ENCODE measurements at regions not wholly inside any gene's neighbourhood (a gene's known extent, or its start where the extent isn't known, plus 50 kb on each side); places are given as distances from the start of the nearest gene placed in this dataset.

DNA sequence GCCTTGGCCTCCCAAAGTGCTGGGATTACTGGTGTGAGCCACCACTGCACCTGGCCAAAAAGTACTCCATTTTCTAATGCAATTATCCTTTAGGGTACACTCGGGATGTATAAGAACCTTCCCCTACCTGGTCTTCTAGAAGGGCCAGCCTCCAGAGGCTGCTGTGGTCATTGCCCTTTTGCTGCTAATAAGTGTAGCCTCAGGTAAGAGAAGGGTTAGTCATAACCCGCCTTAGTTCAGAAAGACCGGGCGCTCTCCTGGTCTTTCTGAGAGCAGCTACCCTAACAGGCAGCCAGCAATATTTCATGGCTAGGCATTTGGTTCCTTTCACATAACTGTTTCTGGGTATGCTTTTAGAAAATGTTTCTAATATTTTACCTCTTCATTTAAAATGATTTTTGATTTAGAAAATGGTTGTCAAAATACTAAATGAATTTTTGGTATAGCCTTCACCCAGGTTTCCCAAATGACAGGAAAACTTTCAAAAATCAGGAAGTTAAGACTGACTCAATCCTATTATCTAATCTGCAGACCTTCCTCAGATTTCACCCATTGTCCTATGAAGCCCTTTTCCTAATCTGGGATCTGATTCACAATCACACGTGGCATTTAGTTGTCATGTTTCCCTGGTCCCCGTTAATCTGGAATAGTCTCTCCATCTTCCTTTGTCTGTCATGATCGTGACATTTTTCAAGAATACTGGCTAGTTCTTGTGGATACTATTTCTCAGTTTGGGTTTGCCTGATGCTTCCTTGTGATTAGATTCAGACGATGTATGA lies 479.0 kb downstream of the SIPA1L2 start:
- TF ChIP-seq ZFX (IDR thresholded peaks at IDR 0.05) (no peak), CTCF (conservative IDR thresholded peaks at IDR 0.05) (no peak)
- no peak overlapping the region for H3K27ac ChIP-seq

DNA sequence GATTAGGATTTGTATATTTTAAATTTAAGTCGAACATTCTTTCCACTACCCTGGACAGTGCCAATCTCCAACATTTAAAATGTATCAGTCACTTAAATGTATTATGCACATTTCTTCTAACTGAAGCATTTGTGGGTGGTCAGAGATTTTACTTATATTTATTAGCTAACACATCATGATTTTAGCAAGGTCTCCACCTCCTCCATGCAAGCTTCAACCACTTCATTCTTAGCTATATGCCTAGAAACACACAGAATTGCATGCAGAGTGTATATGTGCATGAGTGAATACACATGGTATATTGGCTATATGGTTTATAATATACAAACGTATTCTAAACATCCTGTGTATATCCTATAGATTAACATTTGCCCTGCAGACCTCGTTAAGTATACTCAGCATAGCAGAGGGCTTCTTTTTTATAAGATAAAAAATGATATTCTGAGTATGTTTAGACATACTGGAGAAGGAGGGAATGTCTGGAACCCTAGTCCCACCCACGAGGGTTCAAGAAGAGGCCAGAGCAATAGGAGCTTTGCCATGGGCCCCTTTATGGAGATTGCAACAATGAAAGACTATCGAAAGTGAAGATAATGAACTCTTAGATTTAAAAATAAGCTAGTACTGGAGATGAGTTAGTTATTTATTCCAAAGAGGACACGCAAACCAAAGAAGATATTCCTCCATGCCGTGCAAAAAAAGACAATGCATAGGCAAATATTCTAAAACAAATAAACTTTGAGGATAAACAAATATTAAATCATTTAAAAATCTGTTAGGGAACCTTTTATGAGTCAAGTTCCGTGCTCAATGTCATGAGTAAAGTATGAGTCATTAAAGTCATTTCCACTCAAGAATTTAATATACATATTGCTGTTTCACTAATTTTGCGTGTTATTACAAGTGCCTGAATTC lies 480.4 kb downstream of the SIPA1L2 start:
- H3K27ac ChIP-seq = no peak overlapping the region

DNA sequence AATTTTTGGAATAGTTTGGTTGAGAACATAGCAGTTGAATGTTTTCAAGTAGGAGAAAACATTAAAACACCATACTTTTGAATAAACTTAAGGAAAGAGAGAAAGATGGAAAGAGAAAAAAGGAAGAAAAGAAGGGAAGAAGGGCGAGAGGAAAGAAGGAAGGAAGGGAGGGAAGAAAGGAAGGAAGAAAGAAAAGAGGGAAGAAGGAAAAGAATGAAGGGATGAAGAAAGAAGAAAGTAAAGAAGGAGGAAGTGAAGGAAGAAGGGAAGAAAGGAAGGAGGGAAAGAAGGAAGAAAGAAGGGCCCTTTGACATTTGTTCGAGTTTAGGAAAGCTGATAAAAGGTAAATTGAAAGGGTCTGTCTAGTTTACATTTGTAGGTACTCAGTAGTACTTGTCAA lies 482.7 kb downstream of the SIPA1L2 start:
- H3K27ac ChIP-seq = no peak overlapping the region
- TF ChIP-seq ZFX (IDR thresholded peaks at IDR 0.05) (no peak), CTCF (conservative IDR thresholded peaks at IDR 0.05) (no peak)

More for the DNA sequence above, 480.4 kb downstream of the SIPA1L2 start:
- no peak for TF ChIP-seq ZFX (IDR thresholded peaks at IDR 0.05)
- no peak for TF ChIP-seq CTCF (conservative IDR thresholded peaks at IDR 0.05)

DNA sequence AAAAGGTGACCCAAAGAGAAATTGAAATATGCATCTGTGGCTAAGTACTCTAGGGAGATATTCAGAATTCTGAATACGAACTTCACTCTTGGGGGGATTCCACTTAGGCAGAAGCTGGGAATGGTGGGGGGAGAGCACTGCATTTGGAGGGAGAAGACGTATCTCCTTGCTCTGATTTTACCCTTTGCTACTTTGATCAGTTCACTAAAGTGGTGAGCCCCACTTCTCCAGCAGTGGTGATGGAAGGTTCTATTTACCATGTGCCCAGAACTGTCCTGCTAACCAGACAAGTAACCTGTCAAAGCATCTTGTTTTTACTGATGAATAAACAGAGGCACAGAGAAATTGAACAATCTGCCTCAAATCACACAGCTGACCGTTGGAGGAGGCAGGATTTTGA lies 483.4 kb downstream of the SIPA1L2 start:
- no peak overlapping the region for H3K27ac ChIP-seq
- no peak for TF ChIP-seq ZFX (IDR thresholded peaks at IDR 0.05)

- H3K27ac ChIP-seq = no peak overlapping the region
- TF ChIP-seq ZFX (IDR thresholded peaks at IDR 0.05) (no peak), CTCF (conservative IDR thresholded peaks at IDR 0.05) (no peak)
Measured at GRCh38 chr1:232145768-232146167, 484.2 kb downstream of the SIPA1L2 start.

DNA sequence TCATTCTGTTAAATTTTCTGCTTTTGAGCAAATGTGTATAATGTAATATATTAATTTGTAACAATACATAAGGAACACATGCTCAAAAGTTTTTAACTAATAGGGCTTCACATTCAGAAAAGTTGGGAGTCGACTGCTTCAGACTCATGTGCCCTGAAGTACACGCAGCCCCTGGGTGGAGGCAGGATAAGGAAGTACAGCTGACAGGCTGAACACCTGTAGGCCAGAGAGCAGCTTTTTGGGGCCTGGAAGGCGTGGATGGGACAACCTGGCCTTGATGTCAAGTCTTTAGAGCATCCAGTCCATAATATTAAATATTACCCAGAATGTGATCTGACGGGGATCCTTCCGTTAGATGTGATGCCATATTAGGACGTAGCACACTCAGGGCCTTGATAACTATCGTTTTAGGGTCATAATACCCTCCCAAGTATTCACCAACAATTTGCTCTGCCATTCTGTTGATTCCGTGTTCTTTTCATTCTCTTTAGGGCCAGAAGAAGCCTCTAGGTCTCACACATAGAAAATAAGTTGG lies 485.2 kb downstream of the SIPA1L2 start:
- no peak overlapping the region for H3K27ac ChIP-seq
- TF ChIP-seq ZFX (IDR thresholded peaks at IDR 0.05) = no peak
- TF ChIP-seq CTCF (conservative IDR thresholded peaks at IDR 0.05) = no peak

DNA sequence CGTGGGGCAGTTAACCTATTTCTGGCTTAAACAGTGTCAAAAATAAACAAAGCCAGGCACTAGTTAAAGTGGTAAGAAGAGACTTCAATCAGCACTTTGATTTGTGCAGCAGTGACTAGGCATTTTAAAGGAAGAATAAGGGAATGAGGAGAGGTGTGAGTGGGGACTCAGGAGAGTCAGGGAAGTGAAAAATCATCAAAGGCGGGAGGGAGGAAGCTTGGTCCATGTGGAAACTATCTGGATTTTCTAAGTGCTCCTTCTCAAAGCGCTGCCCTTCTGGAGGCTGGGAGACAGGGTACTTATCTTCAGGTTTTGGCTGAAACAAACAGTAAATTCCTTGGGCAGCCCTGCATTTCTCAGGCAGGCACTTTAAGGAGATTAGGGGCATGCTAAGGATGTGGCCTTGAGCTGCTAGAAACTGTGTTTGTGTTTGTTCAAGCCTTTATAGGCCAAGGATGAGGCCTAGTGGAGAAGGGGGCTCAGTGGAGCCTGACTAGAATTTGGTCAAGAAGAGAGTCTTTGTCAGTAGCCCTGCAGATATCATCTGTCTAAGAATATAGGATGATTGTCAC lies 486.5 kb downstream of the SIPA1L2 start:
- H3K27ac ChIP-seq = no peak overlapping the region
- no peak for TF ChIP-seq ZFX (IDR thresholded peaks at IDR 0.05)
- TF ChIP-seq CTCF (conservative IDR thresholded peaks at IDR 0.05) = no peak

All from C4-2B (cell line).